Spleen (tissue), 11 donors: ENCODE measurements at regions not wholly inside any gene's neighbourhood (a gene's known extent, or its start where the extent isn't known, plus 50 kb on each side); places are given as distances from the start of the nearest gene placed in this dataset.

Experiments
- DNase-seq: peaks from one replicate; pipeline ENCODE4 v3.0.0-alpha.2; 2020
- H3K27ac ChIP-seq, 8 donors: fragments of 200-600 bp; sonication (generic) in 7 of 8; 1 replicate in 4 of 8; 2 replicates in 4 of 8; pipeline versions ENCODE4 v1.5.0 to v1.8.0; 2016 to 2021; ENCODE audit warnings: inconsistent platforms in 4 of 8, mild to moderate bottlenecking in 4 of 8, moderate library complexity in 1 of 8
- H3K27me3 ChIP-seq, 7 donors: fragments of 200-600 bp; sonication (generic) in 6 of 7; replicated peaks in 1 of 7; 1 replicate in 4 of 7; 2 replicates in 3 of 7; pipeline versions ENCODE4 v1.5.0 to v1.8.0; 2016 to 2021; ENCODE audit warnings: inconsistent platforms in 3 of 7, mild to moderate bottlenecking in 1 of 7
- H3K36me3 ChIP-seq, 6 donors: fragments of 200-600 bp; sonication (generic) in 5 of 6; 1 replicate in 4 of 6; 2 replicates in 2 of 6; pipeline versions ENCODE4 v1.5.0 to v1.8.0; 2016 to 2021; ENCODE audit warnings: inconsistent platforms in 2 of 6
- H3K4me1 ChIP-seq, 6 donors: fragments of 200-600 bp; sonication (generic) in 5 of 6; 1 replicate in 3 of 6; 2 replicates in 3 of 6; pipeline versions ENCODE4 v1.5.0 to v1.8.0; 2016 to 2021; ENCODE audit warnings: inconsistent platforms in 3 of 6
- H3K4me3 ChIP-seq, 8 donors: fragments of 200-600 bp; sonication (generic) in 7 of 8; 1 replicate in 4 of 8; 2 replicates in 4 of 8; pipeline versions ENCODE4 v1.5.0 to v1.8.0; 2016 to 2021; ENCODE audit warnings: inconsistent platforms in 4 of 8, mild to moderate bottlenecking in 4 of 8, moderate library complexity in 2 of 8
- H3K9me3 ChIP-seq, 8 donors: fragments of 200-600 bp; sonication (generic) in 7 of 8; 1 replicate in 4 of 8; 2 replicates in 4 of 8; pipeline versions ENCODE4 v1.5.0 to v1.8.0; 2016 to 2021; ENCODE audit warnings: inconsistent platforms in 4 of 8
- CTCF ChIP-seq, 11 experiments: fragments of 200-600 bp in 7 of 11; fragments of 450-650 bp in 4 of 11; sonication (generic) in 4 of 11; IDR thresholded peaks in 8 of 11; conservative IDR thresholded peaks in 3 of 11; 1 replicate in 7 of 11; 2 replicates in 4 of 11; pipeline versions ENCODE4 v1.4.0 to v1.8.0; 2016 to 2021; ENCODE audit warnings: antibody characterized with exemption in 11 of 11, inconsistent platforms in 4 of 11, mild to moderate bottlenecking in 1 of 11
- POLR2A ChIP-seq, 3 donors: fragments of 450-650 bp; IDR thresholded peaks; one replicate each; pipeline ENCODE4 v1.5.1; 2017; ENCODE audit warnings: antibody characterized with exemption in 3 of 3, mild to moderate bottlenecking in 1 of 3
- POLR2AphosphoS5 ChIP-seq, 3 donors: sonication (generic); formaldehyde crosslinking; IDR thresholded peaks; one replicate each; pipeline ENCODE4 v1.5.1; 2017; ENCODE audit warnings: antibody characterized with exemption in 3 of 3
- WGBS, 5 donors: extraction: QIAGEN DNeasy Blood & Tissue Kit in 3 of 5; methylation state at CpG; one replicate each; pipeline versions ENCODE4 v1.1.5 to v1.1.7; 2013 to 2018; 5-methylcytosine and 5-hydroxymethylcytosine counted together
- intact Hi-C: fragments of 100-400 bp; cut with DNase I; formaldehyde crosslinking; loops from one replicate; pipeline ENCODE4 v1.15.0; 2023; ENCODE audit warnings: low total_unique reads
- donor health status: healthy with polysubstance abuse.
- donor health status: DM: no; HTN: no; CAD: no; lungs with moderate emphysema.
- donor health status: DM: no; HTN: no; CAD: no.
- donor health status: Bipolar disorder and iron deficiency.
- donor health status: healthy.
- donor health status: DM: no; HTN: no; CAD: no.
- donor health status: DM: yes; HTN: yes; CAD: no.

GRCh38 chr1:14511796-14512585, 86.5 kb upstream of the KAZN start:
- no peak for TF ChIP-seq CTCF (IDR thresholded peaks at IDR 0.05 in 8 of 11, conservative IDR thresholded peaks at IDR 0.05 in 3 of 11)
- no peak for TF ChIP-seq POLR2AphosphoS5 (IDR thresholded peaks at IDR 0.05)
- no peak for TF ChIP-seq POLR2A (IDR thresholded peaks at IDR 0.05)
- no peak overlapping the region for H3K27ac ChIP-seq
- H3K27me3 ChIP-seq = peaks cover 0 to 22% (median 0%) of the 10 kb centered on the region in 7 donors
- 70 to 80% (median 73%) methylated on average over 13 to 14 of the region's 14 CpGs for WGBS, 5 donors
- H3K9me3 ChIP-seq = no peaks in the 10 kb centered on the region
- no peaks in the 10 kb centered on the region for H3K4me1 ChIP-seq
- no peak overlapping the region for H3K4me3 ChIP-seq
- no peak for DNase-seq
- intact Hi-C loops = no loop called here
- H3K36me3 ChIP-seq = no peaks in the 10 kb centered on the region

- TF ChIP-seq CTCF (IDR thresholded peaks at IDR 0.05 in 8 of 11, conservative IDR thresholded peaks at IDR 0.05 in 3 of 11) (no peak), POLR2AphosphoS5 (IDR thresholded peaks at IDR 0.05) (no peak), POLR2A (IDR thresholded peaks at IDR 0.05) (no peak)
- Histone ChIP-seq H3K4me3 (no peak overlapping the region), H3K27me3 (peaks cover 0 to 19% (median 0%) of the 10 kb centered on the region in 7 donors), H3K27ac (no peak overlapping the region), H3K36me3 (no peaks in the 10 kb centered on the region), H3K4me1 (no peaks in the 10 kb centered on the region), H3K9me3 (no peaks in the 10 kb centered on the region)
- intact Hi-C loops = no loop called here
- 80 to 90% (median 83%) methylated on average over 7 of the region's 7 CpGs for WGBS, 5 donors
- DNase-seq = no peak
These were observed 85.4 kb upstream of the KAZN start for GRCh38 chr1:14513111-14513510.

- peaks cover 0 to 33% (median 0%) of the 10 kb centered on the region in 7 donors for H3K27me3 ChIP-seq
- H3K4me1 ChIP-seq = no peaks in the 10 kb centered on the region
- intact Hi-C loops = no loop called here
- H3K36me3 ChIP-seq = no peaks in the 10 kb centered on the region
- H3K27ac ChIP-seq = no peak overlapping the region
- H3K9me3 ChIP-seq = no peaks in the 10 kb centered on the region
- H3K4me3 ChIP-seq = no peak overlapping the region
- no peak for DNase-seq
- TF ChIP-seq CTCF (IDR thresholded peaks at IDR 0.05 in 8 of 11, conservative IDR thresholded peaks at IDR 0.05 in 3 of 11) (no peak), POLR2AphosphoS5 (IDR thresholded peaks at IDR 0.05) (no peak), POLR2A (IDR thresholded peaks at IDR 0.05) (no peak)
- 26 to 42% (median 31%) methylated on average over 2 of the region's 2 CpGs for WGBS, 5 donors
These were observed 83.7 kb upstream of the KAZN start for GRCh38 chr1:14514739-14515138.

- intact Hi-C loops = no loop called here
- Histone ChIP-seq H3K27ac (no peak overlapping the region), H3K4me1 (no peaks in the 10 kb centered on the region)
These were observed 81.3 kb upstream of the KAZN start for GRCh38 chr1:14516974-14517840.

More at GRCh38 chr1:14516974-14517840, 81.3 kb upstream of the KAZN start:
- WGBS, 5 donors = 65 to 83% (median 75%) methylated on average over 6 of the region's 6 CpGs
- no peak overlapping the region for H3K4me3 ChIP-seq
- TF ChIP-seq POLR2A (IDR thresholded peaks at IDR 0.05) = no peak
- no peak for TF ChIP-seq CTCF (IDR thresholded peaks at IDR 0.05 in 8 of 11, conservative IDR thresholded peaks at IDR 0.05 in 3 of 11)
- no peak for TF ChIP-seq POLR2AphosphoS5 (IDR thresholded peaks at IDR 0.05)
- no peak for DNase-seq
- no peaks in the 10 kb centered on the region for H3K9me3 ChIP-seq
- no peaks in the 10 kb centered on the region for H3K36me3 ChIP-seq
- H3K27me3 ChIP-seq = peaks cover 0 to 36% (median 0%) of the 10 kb centered on the region in 7 donors
